HEK293 (cell line): ENCODE measurements at regions not wholly inside any gene's neighbourhood (a gene's known extent, or its start where the extent isn't known, plus 50 kb on each side); places are given as distances from the start of the nearest gene placed in this dataset.

ENCODE experiments used
- CTCF ChIP-seq: fragments of 450-650 bp; formaldehyde crosslinking; IDR thresholded peaks from 2 replicates; pipeline ENCODE4 v1.5.1; 2016; ENCODE audit warnings: missing biosample characterization, missing genetic modification characterization
- KLF10 ChIP-seq: fragments of 450-650 bp; IDR thresholded peaks from 2 replicates; pipeline ENCODE4 v1.5.1; 2018; ENCODE audit warnings: missing biosample characterization, mild to moderate bottlenecking, missing genetic modification characterization
- MEIS1 ChIP-seq: sonication (generic); formaldehyde crosslinking; IDR thresholded peaks from 2 replicates; pipeline ENCODE4 v1.8.1; 2022; ENCODE audit warnings: missing genetic modification reagents, mild to moderate bottlenecking, borderline replicate concordance
- PATZ1 ChIP-seq: fragments of 450-650 bp; formaldehyde crosslinking; IDR thresholded peaks from 2 replicates; pipeline ENCODE4 v1.5.1; 2016; ENCODE audit warnings: missing biosample characterization, missing genetic modification characterization
- RBAK ChIP-seq: fragments of 450-650 bp; formaldehyde crosslinking; IDR thresholded peaks from 2 replicates; pipeline ENCODE4 v1.5.1; 2016; ENCODE audit warnings: missing biosample characterization, missing genetic modification characterization
- REST ChIP-seq: fragments of 450-650 bp; formaldehyde crosslinking; IDR thresholded peaks from 2 replicates; pipeline ENCODE4 v1.5.1; 2016; ENCODE audit warnings: missing biosample characterization, missing genetic modification characterization
- TCF7L2 ChIP-seq: IDR thresholded peaks from 2 replicates; pipeline ENCODE4 v1.6.1; 2011; ENCODE audit warnings: low read depth, mild to moderate bottlenecking, inconsistent platforms, low read length, moderate library complexity, borderline replicate concordance
- ZFP37 ChIP-seq: fragments of 450-650 bp; formaldehyde crosslinking; IDR thresholded peaks from 2 replicates; pipeline ENCODE4 v1.5.1; 2016; ENCODE audit warnings: missing biosample characterization, missing genetic modification characterization
- ZNF157 ChIP-seq: fragments of 450-650 bp; formaldehyde crosslinking; IDR thresholded peaks from 2 replicates; pipeline ENCODE4 v1.5.1; 2016; ENCODE audit warnings: missing biosample characterization, missing genetic modification characterization
- ZNF221 ChIP-seq: fragments of 450-650 bp; formaldehyde crosslinking; IDR thresholded peaks from 2 replicates; pipeline ENCODE4 v1.5.1; 2017; ENCODE audit warnings: missing biosample characterization, missing genetic modification characterization, borderline replicate concordance
- ZNF248 ChIP-seq: fragments of 450-650 bp; formaldehyde crosslinking; IDR thresholded peaks from 2 replicates; pipeline ENCODE4 v1.5.1; 2017; ENCODE audit warnings: missing biosample characterization, missing genetic modification characterization
- ZNF274 ChIP-seq, 2 experiments: fragments of 200-500 bp in 1 of 2; fragments of 450-650 bp in 1 of 2; sonication (Bioruptor generic) in 1 of 2; formaldehyde crosslinking in 1 of 2; IDR thresholded peaks; 2 replicates each; pipeline versions ENCODE4 v1.5.1 to v1.6.1; 2014 to 2016; ENCODE audit warnings: borderline replicate concordance in 1 of 2, inconsistent platforms in 1 of 2, low read length in 1 of 2, missing biosample characterization in 1 of 2, missing genetic modification characterization in 1 of 2
- ZNF350 ChIP-seq: fragments of 450-650 bp; formaldehyde crosslinking; IDR thresholded peaks from 2 replicates; pipeline ENCODE4 v1.5.0; 2017; ENCODE audit warnings: missing biosample characterization, mild to moderate bottlenecking, missing genetic modification characterization
- ZNF777 ChIP-seq: fragments of 450-650 bp; formaldehyde crosslinking; IDR thresholded peaks from 2 replicates; pipeline ENCODE4 v1.5.1; 2017; ENCODE audit warnings: missing biosample characterization, missing genetic modification characterization, borderline replicate concordance

- TF ChIP-seq REST (tag by site-specific recombination) (no peak), ZNF157 (tag by site-specific recombination) (no peak), CTCF (no peak), MEIS1 (CRISPR knock-in tag) (no peak), PATZ1 (tag by site-specific recombination) (no peak), ZFP37 (tag by site-specific recombination) (no peak), KLF10 (tag by site-specific recombination) (no peak), ZNF274 (IDR thresholded peaks at IDR 0.05; ENCODE audit: low read length) (no peak), ZNF274 (tag by site-specific recombination; IDR thresholded peaks at IDR 0.05; ENCODE audit: borderline replicate concordance) (no peak), ZNF777 (tag by site-specific recombination) (no peak), ZNF221 (no peak), TCF7L2 (no peak), ZNF248 (tag by site-specific recombination) (no peak), RBAK (no peak), ZNF350 (tag by site-specific recombination) (no peak)
Observed at GRCh38 chr3:35183927-35184675, 455.2 kb upstream of the ARPP21 start.
